SK-N-SH treated with all-trans-retinoic acid at 6 μM for 48 hours (cell line): ENCODE measurements at regions not wholly inside any gene's neighbourhood (a gene's known extent, or its start where the extent isn't known, plus 50 kb on each side); places are given as distances from the start of the nearest gene placed in this dataset.
A peak's percentile ranks its signal among the peaks of the same experiment; 100 is the strongest.

Experiments used
- ATAC-seq: fragments of 200-7000 bp; cut with Tn5 transposase; 3 replicates; pipeline ENCODE4 v1.9.1; 2020; ENCODE audit warnings: mild to moderate bottlenecking, moderate library complexity
- ARNTL ChIP-seq: fragments of 450-650 bp; formaldehyde crosslinking; IDR thresholded peaks from 2 replicates; pipeline ENCODE4 v1.5.0; 2020; ENCODE audit warnings: low read depth, mild to moderate bottlenecking, moderate library complexity, borderline replicate concordance
- BACH2 ChIP-seq: fragments of 250-450 bp; sonication (Bioruptor Pico); IDR thresholded peaks from 2 replicates; pipeline ENCODE4 v1.9.0; 2021; ENCODE audit warnings: mild to moderate bottlenecking, borderline replicate concordance
- CSDC2 ChIP-seq: fragments of 250-450 bp; sonication (Bioruptor Pico); IDR thresholded peaks from 2 replicates; pipeline ENCODE4 v1.5.0; 2020; ENCODE audit warnings: mild to moderate bottlenecking, moderate library complexity
- CSRNP3 ChIP-seq: fragments of 250-450 bp; sonication (Bioruptor Pico); IDR thresholded peaks from 2 replicates; pipeline ENCODE4 v1.5.1; 2021; ENCODE audit warnings: mild to moderate bottlenecking, moderate library complexity
- ESRRG ChIP-seq: fragments of 250-450 bp; sonication (Bioruptor Pico); IDR thresholded peaks from 2 replicates; pipeline ENCODE4 v1.6.1; 2021; ENCODE audit warnings: mild to moderate bottlenecking
- GLIS3 ChIP-seq: fragments of 250-450 bp; sonication (Bioruptor Pico); IDR thresholded peaks from 2 replicates; pipeline ENCODE4 v1.5.0; 2020; ENCODE audit warnings: mild to moderate bottlenecking, moderate library complexity
- ISL1 ChIP-seq: fragments of 250-450 bp; sonication (Bioruptor Pico); IDR thresholded peaks from 2 replicates; pipeline ENCODE4 v2.1.2; 2022; ENCODE audit warnings: mild to moderate bottlenecking, moderate library complexity
- OSR1 ChIP-seq: fragments of 250-450 bp; sonication (Bioruptor Pico); IDR thresholded peaks from 2 replicates; pipeline ENCODE4 v1.8.0; 2022; ENCODE audit warnings: moderate library complexity, mild to moderate bottlenecking, inconsistent platforms
- PATZ1 ChIP-seq: fragments of 250-450 bp; sonication (Bioruptor Pico); IDR thresholded peaks from 2 replicates; pipeline ENCODE4 v1.8.0; 2020; ENCODE audit warnings: mild to moderate bottlenecking, moderate library complexity, borderline replicate concordance
- PPARA ChIP-seq: fragments of 250-450 bp; sonication (Bioruptor Pico); IDR thresholded peaks from 2 replicates; pipeline ENCODE4 v1.5.0; 2020; ENCODE audit warnings: mild to moderate bottlenecking, borderline replicate concordance
- RARB ChIP-seq: fragments of 250-450 bp; sonication (Bioruptor Pico); IDR thresholded peaks from 2 replicates; pipeline ENCODE4 v1.8.0; 2021; ENCODE audit warnings: mild to moderate bottlenecking, moderate library complexity
- SNAI2 ChIP-seq: fragments of 250-450 bp; sonication (Bioruptor Pico); IDR thresholded peaks from 2 replicates; pipeline ENCODE4 v1.5.0; 2020; ENCODE audit warnings: mild to moderate bottlenecking, moderate library complexity
- TCF4 ChIP-seq: fragments of 250-450 bp; sonication (Bioruptor Pico); IDR thresholded peaks from 2 replicates; pipeline ENCODE4 v1.8.0; 2021; ENCODE audit warnings: mild to moderate bottlenecking, moderate library complexity, borderline replicate concordance
- TOX ChIP-seq: fragments of 250-450 bp; sonication (Bioruptor Pico); IDR thresholded peaks from 2 replicates; pipeline ENCODE4 v1.8.0; 2021; ENCODE audit warnings: mild to moderate bottlenecking, moderate library complexity, borderline replicate concordance
- TSHZ2 ChIP-seq: fragments of 250-450 bp; sonication (Bioruptor Pico); IDR thresholded peaks from 2 replicates; pipeline ENCODE4 v1.5.0; 2020; ENCODE audit warnings: mild to moderate bottlenecking, moderate library complexity
- ZC3H10 ChIP-seq: fragments of 250-450 bp; sonication (Bioruptor Pico); IDR thresholded peaks from 2 replicates; pipeline ENCODE4 v1.5.1; 2021; ENCODE audit warnings: mild to moderate bottlenecking, moderate library complexity
- ZFP3 ChIP-seq: fragments of 250-450 bp; sonication (Bioruptor Pico); IDR thresholded peaks from 2 replicates; pipeline ENCODE4 v1.5.0; 2020; ENCODE audit warnings: mild to moderate bottlenecking, moderate library complexity
- ZFP30 ChIP-seq: fragments of 450-650 bp; formaldehyde crosslinking; IDR thresholded peaks from 2 replicates; pipeline ENCODE4 v1.5.0; 2022; ENCODE audit warnings: mild to moderate bottlenecking, moderate library complexity
- ZNF565 ChIP-seq: fragments of 450-650 bp; formaldehyde crosslinking; conservative IDR thresholded peaks from 2 replicates; pipeline ENCODE4 v1.5.0; 2020; ENCODE audit warnings: low read depth, mild to moderate bottlenecking, moderate library complexity
- ZNF70 ChIP-seq: fragments of 450-650 bp; formaldehyde crosslinking; IDR thresholded peaks from 2 replicates; pipeline ENCODE4 v1.5.0; 2020; ENCODE audit warnings: mild to moderate bottlenecking, moderate library complexity
- ZNF8 ChIP-seq: fragments of 450-650 bp; formaldehyde crosslinking; IDR thresholded peaks from 2 replicates; pipeline ENCODE4 v1.5.0; 2020; ENCODE audit warnings: mild to moderate bottlenecking, moderate library complexity
- TF ChIP-seq, protein P1 (sequence below): fragments of 250-450 bp; sonication (Bioruptor Pico); IDR thresholded peaks from 2 replicates; pipeline ENCODE4 v1.8.0; 2021; ENCODE audit warnings: low read depth, mild to moderate bottlenecking, moderate library complexity, borderline replicate concordance
- TF ChIP-seq, protein P2 (sequence below): fragments of 250-450 bp; sonication (Bioruptor Pico); IDR thresholded peaks from 2 replicates; pipeline ENCODE4 v1.5.1; 2020; ENCODE audit warnings: low read depth, mild to moderate bottlenecking, moderate library complexity

DNA sequence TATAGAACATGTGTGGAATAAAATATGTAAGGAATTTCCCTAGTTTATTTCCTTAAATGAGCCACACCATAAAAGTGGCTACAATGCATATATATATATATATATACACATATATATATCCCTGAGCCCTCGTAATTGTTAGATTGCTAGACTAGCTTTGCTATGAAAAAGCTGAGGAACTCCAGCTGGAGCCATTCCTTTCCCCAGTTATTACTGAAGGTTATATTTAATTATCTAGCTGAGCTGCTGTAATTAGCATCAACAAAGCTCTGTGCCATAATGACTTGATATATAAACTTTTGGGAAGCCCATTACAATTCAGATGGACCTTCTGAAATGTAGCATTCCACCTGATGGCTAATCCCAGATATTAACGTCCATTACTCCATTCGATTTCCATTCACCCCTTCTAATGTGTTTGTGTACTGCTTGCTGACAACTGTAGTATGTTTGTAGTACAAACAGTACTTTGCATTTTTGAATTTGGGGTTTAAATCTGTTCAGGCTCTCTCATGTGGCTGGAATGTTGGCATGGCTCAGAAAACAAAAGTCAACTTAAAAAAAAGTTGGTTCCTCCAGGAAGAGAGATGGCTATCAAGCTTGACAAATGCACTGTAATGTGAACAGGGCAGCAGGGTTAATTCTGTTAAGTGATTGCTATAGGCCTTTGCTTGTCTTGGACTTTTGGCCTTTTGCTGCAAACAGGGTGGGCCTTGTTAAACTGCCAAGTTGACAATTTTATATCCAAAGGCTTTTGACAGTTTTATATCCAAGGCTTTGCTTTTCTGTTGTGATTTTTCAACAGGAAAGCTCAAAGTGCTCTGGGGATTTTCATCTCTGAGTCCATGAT, 170.0 kb downstream of the LTN1 start (continued):
- TF ChIP-seq RARB (CRISPR knock-in tag) (0 out of 2 replicates have a peak, but pooled peaks have one; percentile 65), ZFP30 (no peak), ZNF565 (CRISPR knock-in tag) (no peak), TOX (0 out of 2 replicates have a peak, but pooled peaks have one; percentile 62), PPARA (CRISPR knock-in tag) (no peak)
- TF ChIP-seq, protein P1, sequence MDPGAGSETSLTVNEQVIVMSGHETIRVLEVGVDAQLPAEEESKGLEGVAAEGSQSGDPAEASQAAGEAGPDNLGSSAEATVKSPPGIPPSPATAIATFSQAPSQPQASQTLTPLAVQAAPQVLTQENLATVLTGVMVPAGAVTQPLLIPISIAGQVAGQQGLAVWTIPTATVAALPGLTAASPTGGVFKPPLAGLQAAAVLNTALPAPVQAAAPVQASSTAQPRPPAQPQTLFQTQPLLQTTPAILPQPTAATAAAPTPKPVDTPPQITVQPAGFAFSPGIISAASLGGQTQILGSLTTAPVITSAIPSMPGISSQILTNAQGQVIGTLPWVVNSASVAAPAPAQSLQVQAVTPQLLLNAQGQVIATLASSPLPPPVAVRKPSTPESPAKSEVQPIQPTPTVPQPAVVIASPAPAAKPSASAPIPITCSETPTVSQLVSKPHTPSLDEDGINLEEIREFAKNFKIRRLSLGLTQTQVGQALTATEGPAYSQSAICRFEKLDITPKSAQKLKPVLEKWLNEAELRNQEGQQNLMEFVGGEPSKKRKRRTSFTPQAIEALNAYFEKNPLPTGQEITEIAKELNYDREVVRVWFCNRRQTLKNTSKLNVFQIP (CRISPR knock-in tag): 0 out of 2 replicates have a peak, but pooled peaks have one; percentile 12
- TF ChIP-seq, all 23 proteins: peak for 8

DNA sequence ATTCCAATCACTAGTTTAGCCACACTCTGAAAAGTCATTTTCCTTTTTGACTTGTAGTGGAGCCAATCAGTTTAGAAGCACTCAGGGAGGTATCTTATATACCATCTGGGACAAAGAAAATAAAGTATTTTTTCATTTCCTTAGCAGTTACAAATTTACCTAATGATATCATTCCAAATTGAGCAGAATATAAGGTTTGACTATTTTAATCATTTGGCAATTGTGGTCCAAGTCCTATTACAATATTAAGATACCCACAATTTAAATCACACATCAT, 170.6 kb downstream of the LTN1 start:
- TF ChIP-seq ISL1 (CRISPR knock-in tag): peak; percentile 5
- no peak for TF ChIP-seq ZNF565 (CRISPR knock-in tag)
- no peak for TF ChIP-seq OSR1 (CRISPR knock-in tag)
- no peak for TF ChIP-seq BACH2 (CRISPR knock-in tag)
- no peak for TF ChIP-seq ARNTL (CRISPR knock-in tag)
- no peak for TF ChIP-seq ZFP30
- no peak for TF ChIP-seq ZFP3 (CRISPR knock-in tag)
- TF ChIP-seq ZC3H10 (CRISPR knock-in tag): no peak
- no peak for ATAC-seq

DNA sequence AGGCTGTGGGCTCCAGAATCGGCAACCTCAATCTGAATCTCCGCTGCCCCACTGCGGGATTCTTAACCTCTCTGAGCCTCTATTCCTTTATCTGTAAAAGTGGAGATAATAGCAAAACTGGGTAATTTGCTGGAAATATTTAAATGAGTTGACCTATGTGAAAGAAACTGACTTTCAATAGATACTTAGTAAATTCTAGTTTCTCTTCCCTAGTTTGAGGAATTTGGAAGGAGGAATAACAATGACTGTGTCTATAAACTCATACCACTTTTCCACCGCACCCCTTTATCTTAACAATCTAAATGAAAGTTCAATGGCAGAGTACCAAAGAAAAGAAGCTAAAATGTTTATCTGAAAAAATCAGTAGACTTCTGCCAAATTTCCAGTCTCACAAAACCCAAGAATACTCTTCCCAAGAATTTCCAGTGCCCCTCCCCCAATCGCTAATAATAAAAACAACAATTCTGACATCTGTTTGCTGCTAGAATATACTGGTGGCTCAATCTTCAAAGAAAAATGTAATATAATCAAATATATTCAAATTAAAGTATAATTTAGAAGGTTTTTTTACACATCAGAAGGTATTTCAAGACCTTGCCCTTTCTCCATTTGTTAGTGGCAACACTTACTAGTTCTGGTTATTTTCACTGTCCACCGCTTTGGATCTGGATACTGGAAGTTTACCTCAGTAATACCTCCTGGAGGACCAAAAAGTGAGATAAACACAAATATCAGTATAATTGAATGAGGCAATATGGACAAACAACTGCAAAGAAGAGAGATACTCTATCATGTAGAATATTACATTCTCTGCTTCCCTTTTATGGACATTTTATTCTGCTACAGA, 171.2 kb downstream of the LTN1 start:
- TF ChIP-seq CSDC2 (no peak), PPARA (CRISPR knock-in tag) (no peak), PATZ1 (CRISPR knock-in tag) (no peak), ZNF70 (CRISPR knock-in tag) (no peak), ZNF8 (no peak), ESRRG (CRISPR knock-in tag) (no peak), ZNF565 (CRISPR knock-in tag) (no peak), OSR1 (CRISPR knock-in tag) (no peak), TOX (no peak), ISL1 (CRISPR knock-in tag) (peak; percentile 85), BACH2 (CRISPR knock-in tag) (no peak), TSHZ2 (CRISPR knock-in tag) (0 out of 2 replicates have a peak, but pooled peaks have one; percentile 49), TCF4 (CRISPR knock-in tag) (0 out of 2 replicates have a peak, but pooled peaks have one; percentile 37), ARNTL (CRISPR knock-in tag) (no peak), GLIS3 (CRISPR knock-in tag) (no peak), RARB (CRISPR knock-in tag) (no peak), ZFP30 (no peak), ZFP3 (CRISPR knock-in tag) (no peak), CSRNP3 (CRISPR knock-in tag) (no peak), ZC3H10 (CRISPR knock-in tag) (no peak), SNAI2 (CRISPR knock-in tag) (no peak)
- TF ChIP-seq, protein P2, sequence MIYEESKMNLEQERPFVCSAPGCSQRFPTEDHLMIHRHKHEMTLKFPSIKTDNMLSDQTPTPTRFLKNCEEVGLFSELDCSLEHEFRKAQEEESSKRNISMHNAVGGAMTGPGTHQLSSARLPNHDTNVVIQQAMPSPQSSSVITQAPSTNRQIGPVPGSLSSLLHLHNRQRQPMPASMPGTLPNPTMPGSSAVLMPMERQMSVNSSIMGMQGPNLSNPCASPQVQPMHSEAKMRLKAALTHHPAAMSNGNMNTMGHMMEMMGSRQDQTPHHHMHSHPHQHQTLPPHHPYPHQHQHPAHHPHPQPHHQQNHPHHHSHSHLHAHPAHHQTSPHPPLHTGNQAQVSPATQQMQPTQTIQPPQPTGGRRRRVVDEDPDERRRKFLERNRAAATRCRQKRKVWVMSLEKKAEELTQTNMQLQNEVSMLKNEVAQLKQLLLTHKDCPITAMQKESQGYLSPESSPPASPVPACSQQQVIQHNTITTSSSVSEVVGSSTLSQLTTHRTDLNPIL (CRISPR knock-in tag): no peak
- TF ChIP-seq, protein P1 (CRISPR knock-in tag): no peak
- peak; percentile 5; the same call in 1 of the 3 replicates for ATAC-seq
